ENCODE measurements at regions not wholly inside any gene's neighbourhood (a gene's known extent, or its start where the extent isn't known, plus 50 kb on each side); places are given as distances from the start of the nearest gene placed in this dataset.

GRCh38 chr6:50128420-50129005 is 78.8 kb upstream of the DEFB112 start:
- no peak for TF ChIP-seq GATA2 (IDR thresholded peaks at IDR 0.05; ENCODE audit: low read depth, low read length)
- no peak for TF ChIP-seq GATA3 (IDR thresholded peaks at IDR 0.05; ENCODE audit: low read depth, low read length)

Measured in SH-SY5Y (cell line).